WTC11 (cell line): ENCODE measurements at regions not wholly inside any gene's neighbourhood (a gene's known extent, or its start where the extent isn't known, plus 50 kb on each side); places are given as distances from the start of the nearest gene placed in this dataset.

Experiments
- ATAC-seq: fragments of 200-7000 bp; cut with Tn5 transposase; 2 replicates; pipeline ENCODE4 v1.10.0; 2021; ENCODE audit warnings: mild to moderate bottlenecking, moderate library complexity
- CTCF ChIA-PET: fragments of 300-600 bp; sonication (Branson Sonifier 250); formaldehyde crosslinking; loops from one replicate; lab custom pipeline; 2021; ENCODE audit warnings: antibody characterized with exemption; lab: Charles Lee
- POLR2A ChIA-PET: fragments of 350-600 bp; sonication (Branson Sonifier 250); formaldehyde crosslinking; loops from one replicate; lab custom pipeline; 2021; ENCODE audit warnings: antibody characterized with exemption; lab: Charles Lee
- DNase-seq: peaks from one replicate; pipeline ENCODE4 v3.0.0; 2021; ENCODE audit warnings: low spot score
- H3K27ac Mint-ChIP-seq: 2 replicates; pipeline ENCODE4 v1.8.0; 2021; ENCODE audit warnings: mixed read lengths
- H3K27me3 Mint-ChIP-seq: 2 replicates; pipeline ENCODE4 v1.8.0; 2021; ENCODE audit warnings: low read depth, mild to moderate bottlenecking, moderate library complexity, mixed read lengths
- H3K36me3 Mint-ChIP-seq: 2 replicates; pipeline ENCODE4 v1.8.0; 2021; ENCODE audit warnings: mixed read lengths
- H3K4me1 Mint-ChIP-seq: 2 replicates; pipeline ENCODE4 v1.8.0; 2022; ENCODE audit warnings: mixed read lengths
- H3K4me3 Mint-ChIP-seq: 2 replicates; pipeline ENCODE4 v1.8.0; 2021; ENCODE audit warnings: mild to moderate bottlenecking, moderate library complexity, mixed read lengths
- H3K9me3 Mint-ChIP-seq: 2 replicates; pipeline ENCODE4 v1.8.0; 2021; ENCODE audit warnings: mixed read lengths
- CREM ChIP-seq: sonication (generic); formaldehyde crosslinking; IDR thresholded peaks from 2 replicates; pipeline ENCODE4 v1.8.1; 2022; ENCODE audit warnings: mild to moderate bottlenecking, missing genetic modification reagents, moderate library complexity
- FOXK1 ChIP-seq: sonication (generic); formaldehyde crosslinking; IDR thresholded peaks from 2 replicates; pipeline ENCODE4 v1.8.0; 2022; ENCODE audit warnings: mild to moderate bottlenecking, moderate library complexity, missing genetic modification reagents
- GRHL2 ChIP-seq: fragments of 250-450 bp; sonication (Bioruptor Pico); IDR thresholded peaks from 2 replicates; pipeline ENCODE4 v1.8.0; 2022; ENCODE audit warnings: mild to moderate bottlenecking, moderate library complexity; ENCODE audit not compliant: insufficient replicate concordance, severe bottlenecking
- IRF2 ChIP-seq: sonication (generic); formaldehyde crosslinking; IDR thresholded peaks from 2 replicates; pipeline ENCODE4 v1.8.0; 2022; ENCODE audit warnings: low read depth, missing genetic modification reagents, borderline replicate concordance
- JUN ChIP-seq: sonication (generic); formaldehyde crosslinking; IDR thresholded peaks from 2 replicates; pipeline ENCODE4 v1.8.0; 2023; ENCODE audit warnings: mild to moderate bottlenecking, missing genetic modification reagents
- MYBL2 ChIP-seq: sonication (generic); formaldehyde crosslinking; IDR thresholded peaks from 2 replicates; pipeline ENCODE4 v1.8.1; 2023; ENCODE audit warnings: mild to moderate bottlenecking, moderate library complexity, missing genetic modification reagents
- NR1H2 ChIP-seq: sonication (generic); formaldehyde crosslinking; IDR thresholded peaks from 2 replicates; pipeline ENCODE4 v1.9.0; 2021; ENCODE audit warnings: mild to moderate bottlenecking, moderate library complexity, missing genetic modification reagents
- NR2C2 ChIP-seq: sonication (generic); formaldehyde crosslinking; IDR thresholded peaks from 2 replicates; pipeline ENCODE4 v1.8.0; 2022; ENCODE audit warnings: mild to moderate bottlenecking, missing genetic modification reagents
- PRRX2 ChIP-seq: fragments of 250-450 bp; sonication (Bioruptor Pico); IDR thresholded peaks from 2 replicates; pipeline ENCODE4 v1.8.0; 2021; ENCODE audit warnings: mild to moderate bottlenecking
- ZBTB21 ChIP-seq: sonication (generic); formaldehyde crosslinking; IDR thresholded peaks from 2 replicates; pipeline ENCODE4 v1.8.1; 2023; ENCODE audit warnings: mild to moderate bottlenecking, missing genetic modification reagents, borderline replicate concordance
- ZNF671 ChIP-seq: fragments of 250-450 bp; sonication (Bioruptor Pico); IDR thresholded peaks from 2 replicates; pipeline ENCODE4 v1.8.0; 2021; ENCODE audit warnings: mild to moderate bottlenecking
- TF ChIP-seq, protein P1 (sequence below): sonication (generic); formaldehyde crosslinking; IDR thresholded peaks from 2 replicates; pipeline ENCODE4 v1.8.0; 2022; ENCODE audit warnings: mild to moderate bottlenecking, missing genetic modification reagents
- TF ChIP-seq, protein P2 (sequence below): sonication (generic); formaldehyde crosslinking; IDR thresholded peaks from 2 replicates; pipeline ENCODE4 v1.8.0; 2022; ENCODE audit warnings: mild to moderate bottlenecking, missing genetic modification reagents
- TF ChIP-seq, protein P3 (sequence below): fragments of 250-450 bp; sonication (Bioruptor Pico); IDR thresholded peaks from 2 replicates; pipeline ENCODE4 v1.9.0; 2021; ENCODE audit warnings: mild to moderate bottlenecking, borderline replicate concordance
- TF ChIP-seq, protein P4 (sequence below): sonication (generic); formaldehyde crosslinking; IDR thresholded peaks from 2 replicates; pipeline ENCODE4 v1.8.0; 2023; ENCODE audit warnings: mild to moderate bottlenecking, missing genetic modification reagents
- TF ChIP-seq, protein P5 (sequence below): fragments of 250-450 bp; sonication (Bioruptor Pico); IDR thresholded peaks from 2 replicates; pipeline ENCODE4 v2.1.2; 2022; ENCODE audit warnings: mild to moderate bottlenecking, moderate library complexity
- TF ChIP-seq, protein P6 (sequence below): sonication (generic); formaldehyde crosslinking; IDR thresholded peaks from 2 replicates; pipeline ENCODE4 v1.8.1; 2023; ENCODE audit warnings: mild to moderate bottlenecking, missing genetic modification reagents, moderate library complexity

- H3K9me3 Mint-ChIP-seq = no peaks in the 10 kb centered on the region
- ATAC-seq (peak; percentile 76), DNase-seq (no peak)
- ChIA-PET POLR2A (no interaction called here), CTCF (interaction anchor here (0.9 to 1.4 kb wide), 2 partner anchors 199 to 847 kb away, joined by 3 to 4 read pairs; no protein-coding TSS in a partner anchor)
- peaks cover 27% of the 10 kb centered on the region for H3K4me1 Mint-ChIP-seq
- TF ChIP-seq, protein P1, sequence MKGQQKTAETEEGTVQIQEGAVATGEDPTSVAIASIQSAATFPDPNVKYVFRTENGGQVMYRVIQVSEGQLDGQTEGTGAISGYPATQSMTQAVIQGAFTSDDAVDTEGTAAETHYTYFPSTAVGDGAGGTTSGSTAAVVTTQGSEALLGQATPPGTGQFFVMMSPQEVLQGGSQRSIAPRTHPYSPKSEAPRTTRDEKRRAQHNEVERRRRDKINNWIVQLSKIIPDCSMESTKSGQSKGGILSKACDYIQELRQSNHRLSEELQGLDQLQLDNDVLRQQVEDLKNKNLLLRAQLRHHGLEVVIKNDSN (CRISPR knock-in tag) = no peak
- TF ChIP-seq, protein P2, sequence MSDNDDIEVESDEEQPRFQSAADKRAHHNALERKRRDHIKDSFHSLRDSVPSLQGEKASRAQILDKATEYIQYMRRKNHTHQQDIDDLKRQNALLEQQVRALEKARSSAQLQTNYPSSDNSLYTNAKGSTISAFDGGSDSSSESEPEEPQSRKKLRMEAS (CRISPR knock-in tag) = no peak
- H3K27me3 Mint-ChIP-seq = no peaks in the 10 kb centered on the region
- no peaks in the 10 kb centered on the region for H3K36me3 Mint-ChIP-seq
- 0 out of 2 replicates have a peak overlapping the region, but pooled peaks have one; percentile 5 for H3K27ac Mint-ChIP-seq
- H3K4me3 Mint-ChIP-seq = no peak overlapping the region
Observed at GRCh38 chr3:68666429-68667136, 265.8 kb downstream of the TAFA4 start.

- Mint-ChIP-seq H3K4me1 (peaks cover 27% of the 10 kb centered on the region), H3K9me3 (no peaks in the 10 kb centered on the region), H3K36me3 (no peaks in the 10 kb centered on the region), H3K27me3 (no peaks in the 10 kb centered on the region), H3K4me3 (no peak overlapping the region), H3K27ac (no peak overlapping the region)
- ATAC-seq = no peak
- CTCF ChIA-PET = no interaction called here
- no peak for TF ChIP-seq JUN (CRISPR knock-in tag)
- TF ChIP-seq, protein P3, sequence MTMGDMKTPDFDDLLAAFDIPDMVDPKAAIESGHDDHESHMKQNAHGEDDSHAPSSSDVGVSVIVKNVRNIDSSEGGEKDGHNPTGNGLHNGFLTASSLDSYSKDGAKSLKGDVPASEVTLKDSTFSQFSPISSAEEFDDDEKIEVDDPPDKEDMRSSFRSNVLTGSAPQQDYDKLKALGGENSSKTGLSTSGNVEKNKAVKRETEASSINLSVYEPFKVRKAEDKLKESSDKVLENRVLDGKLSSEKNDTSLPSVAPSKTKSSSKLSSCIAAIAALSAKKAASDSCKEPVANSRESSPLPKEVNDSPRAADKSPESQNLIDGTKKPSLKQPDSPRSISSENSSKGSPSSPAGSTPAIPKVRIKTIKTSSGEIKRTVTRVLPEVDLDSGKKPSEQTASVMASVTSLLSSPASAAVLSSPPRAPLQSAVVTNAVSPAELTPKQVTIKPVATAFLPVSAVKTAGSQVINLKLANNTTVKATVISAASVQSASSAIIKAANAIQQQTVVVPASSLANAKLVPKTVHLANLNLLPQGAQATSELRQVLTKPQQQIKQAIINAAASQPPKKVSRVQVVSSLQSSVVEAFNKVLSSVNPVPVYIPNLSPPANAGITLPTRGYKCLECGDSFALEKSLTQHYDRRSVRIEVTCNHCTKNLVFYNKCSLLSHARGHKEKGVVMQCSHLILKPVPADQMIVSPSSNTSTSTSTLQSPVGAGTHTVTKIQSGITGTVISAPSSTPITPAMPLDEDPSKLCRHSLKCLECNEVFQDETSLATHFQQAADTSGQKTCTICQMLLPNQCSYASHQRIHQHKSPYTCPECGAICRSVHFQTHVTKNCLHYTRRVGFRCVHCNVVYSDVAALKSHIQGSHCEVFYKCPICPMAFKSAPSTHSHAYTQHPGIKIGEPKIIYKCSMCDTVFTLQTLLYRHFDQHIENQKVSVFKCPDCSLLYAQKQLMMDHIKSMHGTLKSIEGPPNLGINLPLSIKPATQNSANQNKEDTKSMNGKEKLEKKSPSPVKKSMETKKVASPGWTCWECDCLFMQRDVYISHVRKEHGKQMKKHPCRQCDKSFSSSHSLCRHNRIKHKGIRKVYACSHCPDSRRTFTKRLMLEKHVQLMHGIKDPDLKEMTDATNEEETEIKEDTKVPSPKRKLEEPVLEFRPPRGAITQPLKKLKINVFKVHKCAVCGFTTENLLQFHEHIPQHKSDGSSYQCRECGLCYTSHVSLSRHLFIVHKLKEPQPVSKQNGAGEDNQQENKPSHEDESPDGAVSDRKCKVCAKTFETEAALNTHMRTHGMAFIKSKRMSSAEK = no peak
- no peak for TF ChIP-seq IRF2 (CRISPR knock-in tag)
- no peak for TF ChIP-seq NR2C2 (CRISPR knock-in tag)
- TF ChIP-seq, protein P4, sequence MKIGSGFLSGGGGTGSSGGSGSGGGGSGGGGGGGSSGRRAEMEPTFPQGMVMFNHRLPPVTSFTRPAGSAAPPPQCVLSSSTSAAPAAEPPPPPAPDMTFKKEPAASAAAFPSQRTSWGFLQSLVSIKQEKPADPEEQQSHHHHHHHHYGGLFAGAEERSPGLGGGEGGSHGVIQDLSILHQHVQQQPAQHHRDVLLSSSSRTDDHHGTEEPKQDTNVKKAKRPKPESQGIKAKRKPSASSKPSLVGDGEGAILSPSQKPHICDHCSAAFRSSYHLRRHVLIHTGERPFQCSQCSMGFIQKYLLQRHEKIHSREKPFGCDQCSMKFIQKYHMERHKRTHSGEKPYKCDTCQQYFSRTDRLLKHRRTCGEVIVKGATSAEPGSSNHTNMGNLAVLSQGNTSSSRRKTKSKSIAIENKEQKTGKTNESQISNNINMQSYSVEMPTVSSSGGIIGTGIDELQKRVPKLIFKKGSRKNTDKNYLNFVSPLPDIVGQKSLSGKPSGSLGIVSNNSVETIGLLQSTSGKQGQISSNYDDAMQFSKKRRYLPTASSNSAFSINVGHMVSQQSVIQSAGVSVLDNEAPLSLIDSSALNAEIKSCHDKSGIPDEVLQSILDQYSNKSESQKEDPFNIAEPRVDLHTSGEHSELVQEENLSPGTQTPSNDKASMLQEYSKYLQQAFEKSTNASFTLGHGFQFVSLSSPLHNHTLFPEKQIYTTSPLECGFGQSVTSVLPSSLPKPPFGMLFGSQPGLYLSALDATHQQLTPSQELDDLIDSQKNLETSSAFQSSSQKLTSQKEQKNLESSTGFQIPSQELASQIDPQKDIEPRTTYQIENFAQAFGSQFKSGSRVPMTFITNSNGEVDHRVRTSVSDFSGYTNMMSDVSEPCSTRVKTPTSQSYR (CRISPR knock-in tag) = no peak
- no peak for TF ChIP-seq ZBTB21
- no peak for TF ChIP-seq NR1H2 (CRISPR knock-in tag)
- TF ChIP-seq MYBL2 (CRISPR knock-in tag) = no peak
- TF ChIP-seq FOXK1 (CRISPR knock-in tag) = no peak
- TF ChIP-seq CREM (CRISPR knock-in tag) = no peak
- TF ChIP-seq, protein P5, sequence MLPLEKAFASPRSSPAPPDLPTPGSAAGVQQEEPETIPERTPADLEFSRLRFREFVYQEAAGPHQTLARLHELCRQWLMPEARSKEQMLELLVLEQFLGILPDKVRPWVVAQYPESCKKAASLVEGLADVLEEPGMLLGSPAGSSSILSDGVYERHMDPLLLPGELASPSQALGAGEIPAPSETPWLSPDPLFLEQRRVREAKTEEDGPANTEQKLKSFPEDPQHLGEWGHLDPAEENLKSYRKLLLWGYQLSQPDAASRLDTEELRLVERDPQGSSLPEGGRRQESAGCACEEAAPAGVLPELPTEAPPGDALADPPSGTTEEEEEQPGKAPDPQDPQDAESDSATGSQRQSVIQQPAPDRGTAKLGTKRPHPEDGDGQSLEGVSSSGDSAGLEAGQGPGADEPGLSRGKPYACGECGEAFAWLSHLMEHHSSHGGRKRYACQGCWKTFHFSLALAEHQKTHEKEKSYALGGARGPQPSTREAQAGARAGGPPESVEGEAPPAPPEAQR (CRISPR knock-in tag) = no peak
- TF ChIP-seq PRRX2 (CRISPR knock-in tag) = no peak
- TF ChIP-seq ZNF671 (CRISPR knock-in tag) = no peak
- TF ChIP-seq, protein P6, sequence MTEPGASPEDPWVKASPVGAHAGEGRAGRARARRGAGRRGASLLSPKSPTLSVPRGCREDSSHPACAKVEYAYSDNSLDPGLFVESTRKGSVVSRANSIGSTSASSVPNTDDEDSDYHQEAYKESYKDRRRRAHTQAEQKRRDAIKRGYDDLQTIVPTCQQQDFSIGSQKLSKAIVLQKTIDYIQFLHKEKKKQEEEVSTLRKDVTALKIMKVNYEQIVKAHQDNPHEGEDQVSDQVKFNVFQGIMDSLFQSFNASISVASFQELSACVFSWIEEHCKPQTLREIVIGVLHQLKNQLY (CRISPR knock-in tag) = no peak
- no peak for TF ChIP-seq GRHL2
- no peak for DNase-seq
- POLR2A ChIA-PET = no interaction called here
Observed at GRCh38 chr3:68664276-68664675, 268.1 kb downstream of the TAFA4 start.
